ENCODE measurements at regions not wholly inside any gene's neighbourhood (a gene's known extent, or its start where the extent isn't known, plus 50 kb on each side); places are given as distances from the start of the nearest gene placed in this dataset.

DNA sequence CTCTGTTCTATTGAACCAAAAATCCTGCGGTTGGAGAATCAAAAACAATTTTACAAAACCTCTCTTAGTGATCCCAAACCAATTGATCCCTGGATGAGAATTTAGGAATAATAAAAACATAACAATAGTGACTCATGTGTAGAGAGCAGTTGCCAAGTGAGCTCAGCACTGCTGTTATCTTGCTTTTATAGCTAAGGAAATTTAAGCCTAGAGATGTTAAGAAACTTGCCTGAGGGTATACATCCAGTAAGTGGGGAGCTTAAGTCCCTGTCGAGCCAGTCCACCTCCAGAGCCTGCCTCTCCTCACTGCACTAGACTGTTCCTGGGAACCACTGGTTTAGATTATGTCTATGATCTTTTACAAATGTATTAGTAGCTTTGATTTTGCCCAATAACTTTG lies 358.4 kb upstream of the LMCD1 start:
- DNase-seq (ENCODE audit: insufficient read length, low spot score) = no peak
- FAIRE-seq = no peak
- TF ChIP-seq CTCF (IDR thresholded peaks at IDR 0.05; ENCODE audit: insufficient read depth, missing control alignments) = no peak

DNA sequence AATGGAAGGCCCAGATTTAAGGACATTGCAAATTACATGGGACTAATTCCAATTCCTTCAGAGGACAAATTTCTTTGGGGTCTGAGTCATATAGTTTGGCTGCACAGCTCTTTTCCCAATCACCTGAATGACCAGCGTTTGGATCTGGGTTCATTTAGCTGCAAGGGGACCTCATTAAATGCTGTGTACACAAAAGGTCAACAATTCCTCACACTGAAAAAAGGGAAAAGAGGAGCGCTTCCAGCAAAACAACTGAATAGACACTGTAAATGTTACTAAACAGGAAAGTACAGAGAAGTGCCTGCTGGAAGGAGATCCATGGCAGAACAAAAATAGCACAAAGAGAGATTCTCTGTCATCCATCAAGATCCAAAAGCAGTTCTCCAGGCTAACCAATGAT lies 356.0 kb upstream of the LMCD1 start:
- DNase-seq (ENCODE audit: insufficient read length, low spot score) (no peak), FAIRE-seq (no peak)
- TF ChIP-seq CTCF (IDR thresholded peaks at IDR 0.05; ENCODE audit: insufficient read depth, missing control alignments) = no peak

DNA sequence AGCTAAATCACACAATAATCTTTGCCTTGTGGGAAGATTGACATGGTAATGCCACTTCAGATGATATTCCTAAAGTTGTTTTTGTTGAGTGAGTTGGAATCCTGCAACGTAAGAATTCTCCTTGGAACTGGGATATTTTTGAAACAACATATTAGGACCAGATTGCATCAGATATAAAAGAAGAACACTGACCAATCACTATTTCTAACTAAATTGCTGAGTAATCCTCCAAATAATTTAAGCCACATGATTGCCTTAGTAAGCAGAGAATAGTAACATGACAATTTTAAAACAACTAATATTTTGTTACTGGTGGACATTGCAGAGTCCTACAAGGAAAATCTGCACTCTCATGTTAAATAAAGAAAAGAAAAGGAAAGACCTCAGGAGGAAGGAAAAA lies 353.9 kb upstream of the LMCD1 start:
- no peak for TF ChIP-seq CTCF (IDR thresholded peaks at IDR 0.05; ENCODE audit: insufficient read depth, missing control alignments)
- no peak for DNase-seq (ENCODE audit: insufficient read length, low spot score)
- peak; percentile 11 for FAIRE-seq

DNA sequence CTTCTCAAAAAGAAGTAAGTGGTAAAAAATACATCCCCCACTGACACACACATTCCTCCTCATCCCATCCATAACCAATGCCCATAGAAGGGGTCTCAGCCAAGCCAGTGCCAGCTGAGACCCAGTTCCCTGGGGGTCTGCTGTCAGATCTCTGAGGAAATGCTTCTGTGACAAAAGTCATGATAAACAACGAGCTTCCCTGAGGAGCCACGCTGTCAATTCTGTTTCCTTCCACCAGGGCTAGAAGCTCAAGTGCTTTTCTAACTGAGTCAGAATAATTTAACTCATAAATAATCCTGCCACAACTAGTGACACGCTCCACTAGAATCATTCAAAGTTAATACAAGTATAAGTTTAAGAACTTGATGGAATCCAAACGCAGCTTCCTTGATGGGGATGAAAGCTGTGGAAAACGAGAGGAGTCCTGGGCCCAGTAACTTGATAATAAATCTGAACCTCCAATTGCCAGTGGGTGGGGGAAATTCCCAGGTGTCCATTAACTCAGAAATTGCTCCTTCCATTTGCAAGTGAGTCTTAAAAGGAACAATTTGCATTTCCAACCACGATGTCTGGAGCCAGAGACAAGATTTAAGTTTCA lies 348.7 kb upstream of the LMCD1 start:
- FAIRE-seq = no peak
- TF ChIP-seq CTCF (IDR thresholded peaks at IDR 0.05; ENCODE audit: insufficient read depth, missing control alignments) = no peak
- no peak for DNase-seq (ENCODE audit: insufficient read length, low spot score)

GRCh38 chr3:8153800-8154199 lies 347.8 kb upstream of the LMCD1 start:
- FAIRE-seq (no peak), DNase-seq (ENCODE audit: insufficient read length, low spot score) (no peak)
- no peak for TF ChIP-seq CTCF (IDR thresholded peaks at IDR 0.05; ENCODE audit: insufficient read depth, missing control alignments)

DNA sequence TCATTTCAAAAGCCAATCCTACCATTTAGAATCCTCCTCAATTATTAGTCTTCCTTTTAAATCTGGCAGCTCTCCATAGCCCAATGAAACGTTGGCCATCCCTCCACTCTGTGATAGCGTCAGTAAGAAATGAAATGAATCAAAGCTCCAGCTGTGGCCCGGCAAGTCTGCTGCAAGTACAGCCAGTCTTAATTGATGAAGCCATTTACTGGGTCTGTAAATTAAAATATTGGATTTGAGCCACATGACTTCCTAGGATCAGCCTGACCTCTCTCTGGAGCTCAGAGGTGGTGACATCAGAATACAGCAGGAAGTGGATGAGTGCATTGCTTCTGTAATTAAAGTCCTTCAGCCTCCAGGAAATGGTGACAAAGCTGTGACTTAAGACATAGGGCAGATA lies 347.0 kb upstream of the LMCD1 start:
- DNase-seq (ENCODE audit: insufficient read length, low spot score) = no peak
- no peak for FAIRE-seq
- no peak for TF ChIP-seq CTCF (IDR thresholded peaks at IDR 0.05; ENCODE audit: insufficient read depth, missing control alignments)

- TF ChIP-seq CTCF (IDR thresholded peaks at IDR 0.05; ENCODE audit: insufficient read depth, missing control alignments) = no peak
- DNase-seq (ENCODE audit: insufficient read length, low spot score) (no peak), FAIRE-seq (no peak)
Observed at GRCh38 chr3:8156138-8156537, 345.5 kb upstream of the LMCD1 start.
